GM12891 (cell line): ENCODE measurements at regions not wholly inside any gene's neighbourhood (a gene's known extent, or its start where the extent isn't known, plus 50 kb on each side); places are given as distances from the start of the nearest gene placed in this dataset.

Experiments used
- POLR2AphosphoS5 ChIP-seq: IDR thresholded peaks from 2 replicates; pipeline ENCODE4 v1.6.1; 2011; ENCODE audit warnings: low read depth, low read length, control low read depth
- SPI1 ChIP-seq: IDR thresholded peaks from 2 replicates; pipeline ENCODE4 v1.6.1; 2011; ENCODE audit warnings: low read depth, low read length, control low read depth

DNA sequence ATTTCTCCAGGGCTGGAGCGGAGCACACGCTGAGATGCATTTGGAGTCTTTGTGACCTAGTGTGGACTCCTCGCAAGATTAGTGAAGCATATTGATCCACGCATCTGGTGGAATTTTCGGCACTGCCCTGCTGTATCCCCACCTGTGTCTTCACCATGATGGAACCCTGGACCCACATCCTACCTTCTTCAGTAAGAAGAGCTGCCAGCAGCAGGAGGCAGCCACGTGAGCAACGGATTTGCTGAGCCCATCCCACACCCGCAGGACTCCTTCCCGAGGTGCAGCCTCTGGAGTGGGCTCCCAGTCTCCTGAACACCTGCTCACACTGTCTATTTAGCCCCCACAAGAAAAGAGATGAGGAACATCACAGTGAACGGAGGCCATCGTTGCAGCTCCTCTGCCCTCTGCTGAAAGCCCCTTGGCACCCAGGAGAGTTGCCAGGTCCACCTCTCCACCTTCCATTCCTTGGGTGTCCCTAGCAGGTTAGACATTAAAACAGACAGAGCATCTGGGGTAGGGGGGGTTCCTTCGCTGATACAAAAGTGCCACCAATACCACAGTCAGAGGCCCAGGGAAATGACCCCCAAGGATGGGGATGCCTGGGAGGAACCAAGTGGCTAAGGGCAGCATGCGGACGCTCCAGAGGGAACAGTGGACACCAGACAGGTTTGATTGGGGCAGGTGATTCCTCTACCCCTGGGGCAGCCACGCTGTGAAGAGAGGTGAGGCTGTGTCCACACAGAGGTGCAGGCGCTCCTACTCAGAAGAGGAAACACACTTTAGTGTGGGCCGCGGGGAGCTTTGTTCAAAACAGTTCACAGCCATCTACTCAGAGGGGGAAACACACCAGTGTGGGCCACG lies 302.8 kb upstream of the SALL3 start:
- TF ChIP-seq SPI1 (no peak), POLR2AphosphoS5 (no peak)
